ENCODE measurements at regions not wholly inside any gene's neighbourhood (a gene's known extent, or its start where the extent isn't known, plus 50 kb on each side); places are given as distances from the start of the nearest gene placed in this dataset.

DNA sequence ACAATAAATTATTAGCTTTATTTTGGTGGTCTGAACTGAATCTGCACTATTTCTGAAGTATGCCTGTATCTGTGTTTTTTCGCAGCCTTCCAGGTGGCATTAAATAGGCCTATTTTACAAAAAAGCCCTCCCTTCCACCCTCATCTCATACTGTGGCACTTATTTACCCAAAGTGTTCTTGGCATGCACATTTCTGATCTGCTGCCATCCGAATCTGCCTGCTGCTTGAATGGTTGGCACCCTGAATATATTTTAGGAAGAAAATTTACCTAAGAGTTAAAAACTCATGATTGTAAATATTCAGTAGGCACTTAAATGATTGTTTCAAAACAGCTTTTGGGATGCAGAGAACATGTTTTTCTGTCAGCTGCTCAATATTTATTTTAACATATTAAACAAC lies 150.1 kb downstream of the SLC28A3 start:
- no peak overlapping the region for H3K27ac ChIP-seq (ENCODE audit: low read depth, low read length)
- no peaks in the 10 kb centered on the region for H3K36me3 ChIP-seq (ENCODE audit: insufficient read depth, low read length)
- POLR2A ChIA-PET = no interaction called here
- H3K4me1 Mint-ChIP-seq = no peaks in the 10 kb centered on the region
- H3K36me3 Mint-ChIP-seq = no peaks in the 10 kb centered on the region
- no peak overlapping the region for H3K4me3 Mint-ChIP-seq
- H3K9me3 Mint-ChIP-seq = peaks cover 0 to 2% (median 0%) of the 10 kb centered on the region in 5 donors
- peaks cover 15 to 42% of the 10 kb centered on the region in 2 donors for H3K27me3 Mint-ChIP-seq
- no peak for DNase-seq
- no peaks in the 10 kb centered on the region for H3K27me3 ChIP-seq (ENCODE audit: insufficient read depth, low read length, poor library complexity, severe bottlenecking)
- H3K4me3 ChIP-seq (ENCODE audit: low read length) = no peak overlapping the region
- CTCF ChIA-PET = no interaction called here
- H3K27ac Mint-ChIP-seq = no peak overlapping the region
- H3K4me1 ChIP-seq (ENCODE audit: insufficient read depth, low read length) = no peaks in the 10 kb centered on the region
- H3K9me3 ChIP-seq (ENCODE audit: low read length) = no peaks in the 10 kb centered on the region

DNA sequence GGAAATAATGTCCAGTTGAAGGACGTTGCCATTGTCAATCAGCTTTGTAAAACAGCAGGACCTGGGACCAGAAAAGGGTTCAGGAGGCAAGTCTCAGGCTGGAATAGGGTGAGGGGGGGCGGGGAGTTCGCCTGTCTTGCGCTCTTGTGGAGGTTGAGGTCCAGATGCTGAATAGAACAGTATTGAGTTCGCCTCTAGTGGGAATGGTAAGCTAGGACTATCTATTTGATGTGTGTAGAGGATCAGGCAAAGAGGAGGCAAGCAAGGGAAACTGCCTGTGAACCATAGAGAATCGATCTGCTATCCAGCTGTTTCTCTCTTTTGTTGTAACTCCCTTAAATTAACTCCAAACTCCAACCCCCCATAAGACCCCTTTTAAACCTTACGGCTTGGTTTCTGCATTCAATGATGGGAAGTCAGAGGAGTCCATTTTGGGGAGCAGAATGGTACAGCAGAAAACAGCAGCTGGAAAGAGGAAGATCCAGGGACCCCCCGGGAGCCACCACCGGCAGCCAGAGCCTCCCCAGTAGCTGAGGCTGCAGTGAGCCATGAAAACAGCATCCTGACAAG lies 133.7 kb downstream of the SLC28A3 start:
- H3K9me3 Mint-ChIP-seq = no peaks in the 10 kb centered on the region
- Histone ChIP-seq H3K36me3 (ENCODE audit: insufficient read depth, low read length) (no peaks in the 10 kb centered on the region), H3K4me3 (ENCODE audit: low read length) (no peak overlapping the region), H3K27me3 (ENCODE audit: insufficient read depth, low read length, poor library complexity, severe bottlenecking) (no peaks in the 10 kb centered on the region), H3K27ac (ENCODE audit: low read depth, low read length) (no peak overlapping the region), H3K9me3 (ENCODE audit: low read length) (no peaks in the 10 kb centered on the region), H3K4me1 (ENCODE audit: insufficient read depth, low read length) (no peaks in the 10 kb centered on the region)
- ChIA-PET POLR2A (no interaction called here), CTCF (no interaction called here)
- H3K4me1 Mint-ChIP-seq = no peaks in the 10 kb centered on the region
- no peak overlapping the region for H3K4me3 Mint-ChIP-seq
- H3K27ac Mint-ChIP-seq = no peak overlapping the region
- peaks cover 2 to 8% of the 10 kb centered on the region in 2 donors for H3K27me3 Mint-ChIP-seq
- no peak for DNase-seq
- peaks cover 0 to 1% (median 0%) of the 10 kb centered on the region in 3 donors for H3K36me3 Mint-ChIP-seq

DNA sequence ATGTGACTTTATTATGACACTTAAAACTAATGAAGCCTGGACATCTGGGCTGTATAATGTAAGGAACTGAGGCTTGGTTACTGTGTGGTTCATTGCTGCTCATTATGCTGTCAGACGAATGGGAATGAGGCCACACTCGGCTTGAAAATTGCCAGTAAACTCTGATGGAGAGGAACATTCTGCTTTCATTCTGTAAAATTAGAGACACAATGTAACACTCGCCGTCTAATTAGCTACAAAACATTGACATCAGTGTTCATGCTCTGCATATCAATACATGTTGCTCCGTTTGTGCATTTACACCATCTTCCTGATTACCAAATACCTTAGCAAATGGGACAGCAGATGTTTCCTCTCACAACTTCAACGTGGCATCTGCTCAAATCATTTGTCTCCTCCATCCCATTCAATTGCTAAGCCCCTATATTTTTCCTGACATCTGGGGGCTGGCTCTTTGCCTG lies 133.0 kb downstream of the SLC28A3 start:
- no peak overlapping the region for H3K4me3 Mint-ChIP-seq
- CTCF ChIA-PET = no interaction called here

DNA sequence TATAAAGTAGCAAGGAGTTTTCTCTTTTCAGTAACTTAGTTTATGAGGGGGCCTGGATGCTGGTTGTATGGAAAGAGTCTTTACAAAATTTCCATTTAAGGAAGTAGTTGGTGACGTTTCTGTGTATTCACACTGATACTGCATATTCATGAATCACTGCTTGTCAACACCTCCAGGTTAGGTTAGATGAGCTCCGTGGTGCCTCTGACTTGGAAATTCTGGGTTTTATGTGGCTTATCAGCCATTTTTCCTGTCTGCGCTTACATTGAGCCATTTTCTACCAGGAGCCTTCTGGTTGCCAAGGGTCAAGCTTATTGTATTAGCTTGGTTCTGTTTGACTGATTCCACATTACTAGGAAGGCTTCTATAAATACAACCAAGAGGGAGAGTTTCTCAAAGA lies 128.3 kb downstream of the SLC28A3 start:
- no peaks in the 10 kb centered on the region for H3K9me3 Mint-ChIP-seq
- peaks cover 0 to 1% (median 0%) of the 10 kb centered on the region in 3 donors for H3K36me3 Mint-ChIP-seq
- Histone ChIP-seq H3K4me3 (ENCODE audit: low read length) (no peak overlapping the region), H3K27ac (ENCODE audit: low read depth, low read length) (no peak overlapping the region), H3K27me3 (ENCODE audit: insufficient read depth, low read length, poor library complexity, severe bottlenecking) (no peaks in the 10 kb centered on the region), H3K9me3 (ENCODE audit: low read length) (no peaks in the 10 kb centered on the region), H3K4me1 (ENCODE audit: insufficient read depth, low read length) (no peaks in the 10 kb centered on the region), H3K36me3 (ENCODE audit: insufficient read depth, low read length) (no peaks in the 10 kb centered on the region)
- H3K27me3 Mint-ChIP-seq = peaks cover 2 to 4% of the 10 kb centered on the region in 2 donors
- H3K27ac Mint-ChIP-seq = no peak overlapping the region
- no peaks in the 10 kb centered on the region for H3K4me1 Mint-ChIP-seq
- no peak for DNase-seq
- POLR2A ChIA-PET = no interaction called here
- no peak overlapping the region for H3K4me3 Mint-ChIP-seq
- CTCF ChIA-PET = no interaction called here

More for the DNA sequence above, 133.0 kb downstream of the SLC28A3 start:
- Histone ChIP-seq H3K27me3 (ENCODE audit: insufficient read depth, low read length, poor library complexity, severe bottlenecking) (no peaks in the 10 kb centered on the region), H3K9me3 (ENCODE audit: low read length) (no peaks in the 10 kb centered on the region), H3K4me1 (ENCODE audit: insufficient read depth, low read length) (no peaks in the 10 kb centered on the region), H3K4me3 (ENCODE audit: low read length) (no peak overlapping the region), H3K27ac (ENCODE audit: low read depth, low read length) (no peak overlapping the region), H3K36me3 (ENCODE audit: insufficient read depth, low read length) (no peaks in the 10 kb centered on the region)
- Mint-ChIP-seq H3K9me3 (no peaks in the 10 kb centered on the region), H3K27me3 (peaks cover 2 to 8% of the 10 kb centered on the region in 2 donors), H3K36me3 (peaks cover 0 to 1% (median 0%) of the 10 kb centered on the region in 3 donors), H3K4me1 (no peaks in the 10 kb centered on the region), H3K27ac (no peak overlapping the region)
- POLR2A ChIA-PET = no interaction called here
- no peak for DNase-seq

DNA sequence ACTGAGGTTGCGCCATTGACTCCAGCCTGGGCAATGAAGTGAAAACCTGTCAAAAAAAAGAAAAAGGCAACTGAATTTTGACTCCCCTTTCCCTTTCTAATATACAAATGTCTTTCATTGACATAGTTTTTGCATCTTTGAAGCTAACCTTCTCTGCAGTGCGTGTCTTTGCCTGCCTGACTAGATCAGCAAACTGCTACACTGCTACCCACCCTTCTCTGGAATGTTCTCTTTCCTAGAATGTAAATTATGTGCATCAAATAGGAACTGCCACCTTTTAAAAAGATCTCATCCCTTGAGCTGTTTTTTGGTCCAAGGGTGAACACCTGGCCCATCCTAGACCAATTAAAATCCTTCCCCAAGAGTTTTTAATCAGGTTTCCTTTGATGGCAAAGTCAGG lies 127.6 kb downstream of the SLC28A3 start:
- Mint-ChIP-seq H3K9me3 (no peaks in the 10 kb centered on the region), H3K27me3 (peaks cover 2 to 4% of the 10 kb centered on the region in 2 donors), H3K27ac (no peak overlapping the region), H3K4me3 (no peak overlapping the region), H3K4me1 (no peaks in the 10 kb centered on the region), H3K36me3 (peaks cover 0 to 1% (median 0%) of the 10 kb centered on the region in 3 donors)
- no peaks in the 10 kb centered on the region for H3K27me3 ChIP-seq (ENCODE audit: insufficient read depth, low read length, poor library complexity, severe bottlenecking)
- H3K4me1 ChIP-seq (ENCODE audit: insufficient read depth, low read length) = no peaks in the 10 kb centered on the region
- H3K9me3 ChIP-seq (ENCODE audit: low read length) = no peaks in the 10 kb centered on the region
- ChIA-PET POLR2A (no interaction called here), CTCF (no interaction called here)
- no peak for DNase-seq
- no peak overlapping the region for H3K4me3 ChIP-seq (ENCODE audit: low read length)
- no peaks in the 10 kb centered on the region for H3K36me3 ChIP-seq (ENCODE audit: insufficient read depth, low read length)
- no peak overlapping the region for H3K27ac ChIP-seq (ENCODE audit: low read depth, low read length)

DNA sequence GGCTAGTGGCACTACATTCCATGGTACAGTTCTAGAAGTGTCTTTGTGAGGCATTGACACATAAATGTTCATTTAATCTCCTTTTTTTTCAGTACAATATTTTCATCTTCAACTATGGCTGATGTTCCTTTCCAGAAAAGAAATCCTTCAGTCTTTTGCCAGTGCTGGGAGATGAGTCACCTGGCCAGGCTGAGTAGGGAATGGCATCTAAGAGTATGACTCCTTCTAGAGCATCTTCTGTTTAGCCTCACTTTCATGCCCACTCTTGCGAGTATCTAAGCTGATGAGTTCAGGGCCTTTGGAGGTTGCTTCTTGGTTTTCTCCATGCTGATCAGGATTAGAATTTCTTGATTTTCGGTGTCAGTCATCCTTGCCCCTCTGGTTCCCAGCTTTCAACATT lies 124.4 kb downstream of the SLC28A3 start:
- ChIA-PET CTCF (no interaction called here), POLR2A (no interaction called here)
- Mint-ChIP-seq H3K27me3 (peaks cover 2 to 9% of the 10 kb centered on the region in 2 donors), H3K9me3 (no peaks in the 10 kb centered on the region), H3K4me3 (no peak overlapping the region), H3K27ac (no peak overlapping the region), H3K36me3 (no peaks in the 10 kb centered on the region), H3K4me1 (no peaks in the 10 kb centered on the region)
- no peak for DNase-seq
- no peak overlapping the region for H3K27ac ChIP-seq (ENCODE audit: low read depth, low read length)
- no peaks in the 10 kb centered on the region for H3K36me3 ChIP-seq (ENCODE audit: insufficient read depth, low read length)
- H3K4me1 ChIP-seq (ENCODE audit: insufficient read depth, low read length) = no peaks in the 10 kb centered on the region
- no peaks in the 10 kb centered on the region for H3K27me3 ChIP-seq (ENCODE audit: insufficient read depth, low read length, poor library complexity, severe bottlenecking)
- no peaks in the 10 kb centered on the region for H3K9me3 ChIP-seq (ENCODE audit: low read length)
- no peak overlapping the region for H3K4me3 ChIP-seq (ENCODE audit: low read length)

DNA sequence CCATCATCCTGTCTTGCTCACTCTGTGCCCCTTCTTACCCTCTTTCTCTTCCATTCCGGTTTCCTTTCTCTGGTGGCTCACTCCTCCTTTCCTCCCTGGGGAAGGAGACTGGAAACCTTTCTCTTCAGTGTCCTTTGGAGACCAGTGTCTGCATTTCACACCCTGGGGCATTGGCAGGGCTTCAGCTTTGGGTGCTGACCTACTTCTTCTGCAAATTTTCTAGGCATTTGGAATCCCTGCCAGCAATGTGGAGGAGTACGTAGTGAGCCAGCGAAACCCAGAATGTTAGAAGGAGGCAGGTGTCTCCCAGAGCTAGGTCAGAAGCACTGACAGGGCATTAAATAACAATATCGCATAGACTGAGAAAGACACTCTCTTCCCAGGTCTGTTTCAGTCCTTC lies 122.2 kb downstream of the SLC28A3 start:
- Mint-ChIP-seq H3K27me3 (peaks cover 4 to 8% of the 10 kb centered on the region in 2 donors), H3K9me3 (peaks cover 0 to 2% (median 0%) of the 10 kb centered on the region in 5 donors)

DNA sequence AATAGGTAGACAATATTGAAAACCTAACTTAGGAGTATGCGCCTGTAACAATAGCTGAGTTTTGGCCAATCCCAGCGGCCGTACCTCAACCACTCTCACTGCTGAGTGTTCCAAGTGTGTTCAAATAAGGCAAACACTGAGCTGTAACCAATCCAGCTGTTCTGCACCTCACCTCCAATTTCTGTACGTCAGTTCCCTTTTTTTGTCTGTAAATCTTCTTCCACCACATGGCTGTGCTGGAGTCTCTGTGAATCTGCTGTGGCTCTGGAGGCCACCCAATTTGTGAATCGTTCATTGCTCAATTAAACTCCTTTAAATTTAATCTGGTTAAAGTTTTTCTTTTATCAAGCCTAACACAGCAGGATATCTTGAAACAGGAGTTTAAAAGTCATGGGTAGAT lies 116.3 kb downstream of the SLC28A3 start:
- Mint-ChIP-seq H3K9me3 (peaks cover 0 to 2% (median 0%) of the 10 kb centered on the region in 5 donors), H3K27ac (no peak overlapping the region), H3K27me3 (peaks cover 6% of the 10 kb centered on the region in 2 donors), H3K4me1 (no peaks in the 10 kb centered on the region), H3K36me3 (no peaks in the 10 kb centered on the region), H3K4me3 (no peak overlapping the region)
- Histone ChIP-seq H3K27me3 (ENCODE audit: insufficient read depth, low read length, poor library complexity, severe bottlenecking) (no peaks in the 10 kb centered on the region), H3K9me3 (ENCODE audit: low read length) (no peaks in the 10 kb centered on the region), H3K27ac (ENCODE audit: low read depth, low read length) (no peak overlapping the region), H3K4me1 (ENCODE audit: insufficient read depth, low read length) (no peaks in the 10 kb centered on the region), H3K36me3 (ENCODE audit: insufficient read depth, low read length) (no peaks in the 10 kb centered on the region), H3K4me3 (ENCODE audit: low read length) (no peak overlapping the region)
- ChIA-PET CTCF (no interaction called here), POLR2A (no interaction called here)
- no peak for DNase-seq

More for the DNA sequence above, 122.2 kb downstream of the SLC28A3 start:
- no peak for DNase-seq
- Histone ChIP-seq H3K4me3 (ENCODE audit: low read length) (no peak overlapping the region), H3K27ac (ENCODE audit: low read depth, low read length) (no peak overlapping the region), H3K9me3 (ENCODE audit: low read length) (no peaks in the 10 kb centered on the region), H3K36me3 (ENCODE audit: insufficient read depth, low read length) (no peaks in the 10 kb centered on the region), H3K4me1 (ENCODE audit: insufficient read depth, low read length) (no peaks in the 10 kb centered on the region), H3K27me3 (ENCODE audit: insufficient read depth, low read length, poor library complexity, severe bottlenecking) (no peaks in the 10 kb centered on the region)
- CTCF ChIA-PET = no interaction called here
- no peak overlapping the region for H3K4me3 Mint-ChIP-seq
- H3K27ac Mint-ChIP-seq = no peak overlapping the region
- no peaks in the 10 kb centered on the region for H3K4me1 Mint-ChIP-seq
- no peaks in the 10 kb centered on the region for H3K36me3 Mint-ChIP-seq
- POLR2A ChIA-PET = no interaction called here
